WERI-Rb-1 (cell line): ENCODE measurements at regions not wholly inside any gene's neighbourhood (a gene's known extent, or its start where the extent isn't known, plus 50 kb on each side); places are given as distances from the start of the nearest gene placed in this dataset.
"Not testable (repeated sequence)": the region's sequence is repeated elsewhere in the genome, so short reads cannot be mapped to it uniquely, and the experiment has no call there.

Experiments used
- DNase-seq: peaks from one replicate; pipeline ENCODE4 v3.0.0-alpha.2; 2020
- H3K27ac ChIP-seq: fragments of 250-450 bp; sonication (Bioruptor Pico); 2 replicates; pipeline ENCODE4 v1.5.1; 2020; ENCODE audit warnings: mild to moderate bottlenecking, moderate library complexity
- H3K27me3 ChIP-seq: fragments of 250-450 bp; sonication (Bioruptor Pico); 2 replicates; pipeline ENCODE4 v1.5.1; 2021; ENCODE audit warnings: mild to moderate bottlenecking, low read depth, moderate library complexity; ENCODE audit not compliant: insufficient read depth, severe bottlenecking
- H3K36me3 ChIP-seq: fragments of 250-450 bp; sonication (Bioruptor Pico); 2 replicates; pipeline ENCODE4 v1.5.1; 2020; ENCODE audit warnings: mild to moderate bottlenecking, moderate library complexity
- H3K4me3 ChIP-seq: 2 replicates; pipeline ENCODE4 v1.5.1; 2011; ENCODE audit warnings: low read depth, mild to moderate bottlenecking, control low read depth, low read length
- H3K9me3 ChIP-seq: fragments of 250-450 bp; sonication (Bioruptor Pico); 2 replicates; pipeline ENCODE4 v1.5.1; 2021; ENCODE audit warnings: mild to moderate bottlenecking, moderate library complexity; ENCODE audit not compliant: severe bottlenecking
- TF ChIP-seq, protein P1 (sequence below): IDR thresholded peaks from 2 replicates; pipeline ENCODE4 v1.5.1; 2011; ENCODE audit warnings: low read depth, mild to moderate bottlenecking, control low read depth, inconsistent platforms, low read length

GRCh38 chr13:87952377-87952776 lies 281.2 kb downstream of the SLITRK5 start:
- Histone ChIP-seq H3K36me3 (no peaks in the 10 kb centered on the region), H3K27ac (no peak overlapping the region), H3K4me3 (no peak overlapping the region), H3K27me3 (no peaks in the 10 kb centered on the region), H3K9me3 (no peaks in the 10 kb centered on the region)
- no peak for DNase-seq
- TF ChIP-seq, protein P1, sequence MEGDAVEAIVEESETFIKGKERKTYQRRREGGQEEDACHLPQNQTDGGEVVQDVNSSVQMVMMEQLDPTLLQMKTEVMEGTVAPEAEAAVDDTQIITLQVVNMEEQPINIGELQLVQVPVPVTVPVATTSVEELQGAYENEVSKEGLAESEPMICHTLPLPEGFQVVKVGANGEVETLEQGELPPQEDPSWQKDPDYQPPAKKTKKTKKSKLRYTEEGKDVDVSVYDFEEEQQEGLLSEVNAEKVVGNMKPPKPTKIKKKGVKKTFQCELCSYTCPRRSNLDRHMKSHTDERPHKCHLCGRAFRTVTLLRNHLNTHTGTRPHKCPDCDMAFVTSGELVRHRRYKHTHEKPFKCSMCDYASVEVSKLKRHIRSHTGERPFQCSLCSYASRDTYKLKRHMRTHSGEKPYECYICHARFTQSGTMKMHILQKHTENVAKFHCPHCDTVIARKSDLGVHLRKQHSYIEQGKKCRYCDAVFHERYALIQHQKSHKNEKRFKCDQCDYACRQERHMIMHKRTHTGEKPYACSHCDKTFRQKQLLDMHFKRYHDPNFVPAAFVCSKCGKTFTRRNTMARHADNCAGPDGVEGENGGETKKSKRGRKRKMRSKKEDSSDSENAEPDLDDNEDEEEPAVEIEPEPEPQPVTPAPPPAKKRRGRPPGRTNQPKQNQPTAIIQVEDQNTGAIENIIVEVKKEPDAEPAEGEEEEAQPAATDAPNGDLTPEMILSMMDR, result no peak

- Histone ChIP-seq H3K4me3 (no peak overlapping the region), H3K9me3 (no peaks in the 10 kb centered on the region), H3K27ac (no peak overlapping the region), H3K36me3 (no peaks in the 10 kb centered on the region), H3K27me3 (no peaks in the 10 kb centered on the region)
- TF ChIP-seq, protein P1, result no peak
- no peak for DNase-seq
Measured at GRCh38 chr13:87953381-87953780, 282.2 kb downstream of the SLITRK5 start.

- H3K27ac ChIP-seq, result no peak overlapping the region
- TF ChIP-seq, protein P1, result no peak
- H3K27me3 ChIP-seq, result no peaks in the 10 kb centered on the region
- no peak for DNase-seq
- H3K36me3 ChIP-seq, result no peaks in the 10 kb centered on the region
- H3K4me3 ChIP-seq, result no peak overlapping the region
- no peaks in the 10 kb centered on the region for H3K9me3 ChIP-seq
Measured at GRCh38 chr13:87954091-87954490, 282.9 kb downstream of the SLITRK5 start.

DNA sequence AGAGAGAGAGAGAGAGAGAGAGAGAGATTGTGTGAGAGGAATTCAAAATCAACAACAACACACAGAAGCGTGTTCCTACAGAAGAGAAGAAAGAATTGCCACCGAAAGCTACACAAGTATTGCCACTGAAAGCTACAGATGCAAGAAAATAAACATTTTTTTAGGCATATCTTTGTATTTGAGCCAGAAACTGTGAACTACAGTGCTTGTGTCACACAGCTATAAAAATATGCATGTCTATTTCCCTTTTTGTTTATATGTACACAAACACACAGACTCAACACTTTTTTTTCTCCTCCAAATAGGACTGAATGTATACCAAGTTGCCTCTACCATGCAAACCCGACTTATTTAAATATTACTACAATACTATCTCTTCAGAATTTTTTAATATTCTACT lies 290.4 kb downstream of the SLITRK5 start:
- TF ChIP-seq, protein P1, result no peak
- Histone ChIP-seq H3K27ac (no peak overlapping the region), H3K9me3 (no peaks in the 10 kb centered on the region), H3K27me3 (no peaks in the 10 kb centered on the region), H3K36me3 (no peaks in the 10 kb centered on the region), H3K4me3 (no peak overlapping the region)
- no peak for DNase-seq

DNA sequence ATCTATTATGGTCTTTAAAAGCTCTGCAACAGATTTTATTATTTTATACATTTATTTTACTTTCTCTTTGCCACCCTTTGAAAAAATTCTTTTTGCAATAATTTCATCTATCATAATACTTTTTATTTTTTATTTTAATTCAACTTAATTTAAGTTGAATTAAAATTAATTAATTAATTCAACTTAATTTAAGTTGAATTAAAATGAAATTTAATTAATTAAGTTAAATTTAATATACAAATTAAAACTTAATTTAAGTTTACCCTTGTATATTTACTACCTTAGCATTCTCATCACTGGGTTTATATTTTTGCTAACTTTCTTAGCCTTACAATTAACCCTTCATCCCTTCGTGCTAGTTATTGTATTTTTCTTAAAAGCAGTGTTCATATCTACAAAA lies 301.4 kb downstream of the SLITRK5 start:
- Histone ChIP-seq H3K4me3 (no peak overlapping the region), H3K9me3 (no peaks in the 10 kb centered on the region), H3K27ac (no peak overlapping the region), H3K27me3 (no peaks in the 10 kb centered on the region), H3K36me3 (no peaks in the 10 kb centered on the region)
- DNase-seq, result no peak
- TF ChIP-seq, protein P1, result no peak

DNA sequence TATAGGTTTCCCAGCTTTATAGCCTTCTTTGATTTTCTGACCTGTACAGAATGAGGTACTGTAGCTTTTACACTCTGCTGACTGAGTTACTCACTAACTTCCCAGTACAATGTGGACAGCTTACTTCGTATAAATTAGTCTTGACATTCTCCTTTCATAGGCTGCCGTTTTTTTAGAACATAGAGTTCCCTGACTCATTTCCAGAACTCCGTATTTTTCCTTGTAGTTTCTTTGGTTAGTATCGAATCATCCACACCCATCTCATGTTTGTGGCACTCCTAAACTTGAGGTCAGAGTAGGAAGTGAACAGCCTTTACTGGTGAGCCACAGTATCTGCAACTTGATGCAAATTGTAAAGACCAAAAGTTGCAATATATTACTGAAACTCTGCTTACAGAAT lies 303.9 kb downstream of the SLITRK5 start:
- H3K9me3 ChIP-seq, result no peaks in the 10 kb centered on the region
- TF ChIP-seq, protein P1, result no peak
- H3K27ac ChIP-seq, result no peak overlapping the region
- no peaks in the 10 kb centered on the region for H3K36me3 ChIP-seq
- no peaks in the 10 kb centered on the region for H3K27me3 ChIP-seq
- no peak overlapping the region for H3K4me3 ChIP-seq
- DNase-seq, result no peak

DNA sequence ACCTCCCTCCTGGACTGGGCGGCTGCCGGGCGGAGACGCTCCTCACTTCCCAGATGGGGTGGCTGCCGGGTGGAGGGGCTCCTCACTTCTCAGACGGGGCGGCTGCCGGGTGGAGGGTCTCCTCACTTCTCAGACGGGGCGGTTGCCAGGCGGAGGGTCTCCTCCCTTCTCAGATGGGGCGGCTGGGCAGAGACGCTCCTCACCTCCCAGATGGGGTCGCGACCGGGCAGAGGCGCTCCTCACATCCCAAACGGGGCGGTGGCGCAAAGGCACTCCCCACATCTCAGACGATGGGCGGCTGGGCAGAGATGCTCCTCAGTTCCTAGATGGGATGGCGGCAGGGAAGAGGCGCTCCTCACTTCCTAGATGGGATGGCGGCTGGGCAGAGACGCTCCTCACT lies 305.5 kb downstream of the SLITRK5 start:
- H3K4me3 ChIP-seq, DNase-seq, H3K36me3 ChIP-seq, H3K27ac ChIP-seq, H3K9me3 ChIP-seq, H3K27me3 ChIP-seq: not testable (repeated sequence)
